Bronchial epithelial cell (primary cell): ENCODE measurements at regions not wholly inside any gene's neighbourhood (a gene's known extent, or its start where the extent isn't known, plus 50 kb on each side); places are given as distances from the start of the nearest gene placed in this dataset.

Experiments
- DNase-seq: peaks from one replicate; pipeline ENCODE4 v3.0.0-alpha.2; 2010; ENCODE audit warnings: low read depth
- FAIRE-seq: peaks from 2 replicates; lab custom pipeline; 2011; peaks lifted over from hg19 to GRCh38; lab: Jason Lieb, UNC
- H3K27me3 ChIP-seq: 2 replicates; pipeline ENCODE4 v1.5.1; 2011; ENCODE audit warnings: low read length; ENCODE audit not compliant: control insufficient read depth, insufficient read depth
- H3K36me3 ChIP-seq: 2 replicates; pipeline ENCODE4 v1.5.1; 2011; ENCODE audit warnings: low read length; ENCODE audit not compliant: control insufficient read depth, insufficient read depth
- H3K4me3 ChIP-seq: 2 replicates; pipeline ENCODE4 v1.5.1; 2011; ENCODE audit warnings: mild to moderate bottlenecking, low read depth, low read length, control low read depth
- CTCF ChIP-seq: IDR thresholded peaks from 2 replicates; pipeline ENCODE4 v1.5.1; 2011; ENCODE audit warnings: mild to moderate bottlenecking, moderate library complexity, low read length, control low read depth, inconsistent platforms; ENCODE audit not compliant: insufficient read depth, severe bottlenecking

DNA sequence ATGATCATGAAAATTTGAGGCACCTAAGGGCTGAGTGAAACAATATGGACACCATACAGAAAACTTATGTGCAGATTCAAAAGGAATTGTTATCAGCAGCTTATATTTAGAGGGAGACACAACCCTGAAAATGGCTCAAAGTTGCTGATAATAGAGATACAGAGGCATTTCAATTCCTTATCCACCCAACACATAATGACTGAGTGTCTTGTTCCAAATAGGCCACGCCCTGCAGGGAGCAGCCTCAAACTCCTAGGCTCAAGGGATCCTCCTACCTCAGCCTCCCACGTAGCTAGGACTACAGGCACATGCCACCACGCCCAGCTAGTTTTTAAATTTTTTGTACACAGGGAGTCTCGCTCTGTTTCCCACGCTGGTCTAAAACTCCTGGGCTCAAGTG, 79.0 kb downstream of the LBH start:
- H3K36me3 ChIP-seq: no peaks in the 10 kb centered on the region

GRCh38 chr2:30310955-30311354, 79.6 kb downstream of the LBH start:
- Histone ChIP-seq H3K27me3 (no peaks in the 10 kb centered on the region), H3K36me3 (no peaks in the 10 kb centered on the region), H3K4me3 (no peak overlapping the region)
- FAIRE-seq (no peak), DNase-seq (no peak)
- TF ChIP-seq CTCF: no peak

More for the DNA sequence above, 79.0 kb downstream of the LBH start:
- FAIRE-seq (no peak), DNase-seq (no peak)
- Histone ChIP-seq H3K4me3 (no peak overlapping the region), H3K27me3 (no peaks in the 10 kb centered on the region)
- no peak for TF ChIP-seq CTCF

GRCh38 chr2:30311711-30312110, 80.4 kb downstream of the LBH start:
- no peak for FAIRE-seq
- no peak for TF ChIP-seq CTCF

DNA sequence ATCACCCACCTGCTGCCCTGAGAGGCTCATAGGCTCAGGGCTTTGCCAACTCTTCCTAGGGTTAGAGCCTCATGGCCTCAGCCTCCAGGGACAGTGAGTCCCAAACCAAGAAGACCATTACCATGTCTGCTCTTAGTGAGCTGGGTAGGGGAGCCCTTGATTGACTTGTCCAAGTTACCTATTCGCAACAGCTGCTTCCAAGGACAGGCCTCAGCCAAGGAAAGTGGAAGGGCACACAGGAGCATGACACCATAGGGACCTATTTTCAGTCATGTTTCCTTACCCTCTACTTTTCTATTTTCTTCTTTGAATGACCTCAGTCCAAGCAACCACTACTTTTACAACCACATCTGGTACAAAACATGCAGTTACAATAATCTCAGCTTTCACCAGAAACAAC, 81.6 kb downstream of the LBH start:
- FAIRE-seq: no peak
- no peaks in the 10 kb centered on the region for H3K36me3 ChIP-seq

More at GRCh38 chr2:30311711-30312110, 80.4 kb downstream of the LBH start:
- Histone ChIP-seq H3K36me3 (no peaks in the 10 kb centered on the region), H3K4me3 (no peak overlapping the region), H3K27me3 (no peaks in the 10 kb centered on the region)
- DNase-seq: no peak

GRCh38 chr2:30314981-30315380, 83.6 kb downstream of the LBH start:
- no peak overlapping the region for H3K4me3 ChIP-seq
- H3K27me3 ChIP-seq: no peaks in the 10 kb centered on the region
- TF ChIP-seq CTCF: no peak
- DNase-seq: no peak
- H3K36me3 ChIP-seq: no peaks in the 10 kb centered on the region
- FAIRE-seq: peak; percentile 77

More for the DNA sequence above, 81.6 kb downstream of the LBH start:
- TF ChIP-seq CTCF: no peak
- Histone ChIP-seq H3K4me3 (no peak overlapping the region), H3K27me3 (no peaks in the 10 kb centered on the region)
- DNase-seq: no peak

GRCh38 chr2:30315391-30316063, 84.2 kb downstream of the LBH start:
- no peak for FAIRE-seq
- TF ChIP-seq CTCF: no peak

More at GRCh38 chr2:30315391-30316063, 84.2 kb downstream of the LBH start:
- no peaks in the 10 kb centered on the region for H3K36me3 ChIP-seq
- no peaks in the 10 kb centered on the region for H3K27me3 ChIP-seq
- no peak overlapping the region for H3K4me3 ChIP-seq
- peak; percentile 57 for DNase-seq
